HEK293T (cell line): ENCODE measurements at regions not wholly inside any gene's neighbourhood (a gene's known extent, or its start where the extent isn't known, plus 50 kb on each side); places are given as distances from the start of the nearest gene placed in this dataset.

ENCODE experiments used
- CTCF ChIA-PET: fragments of 350-600 bp; formaldehyde crosslinking; extraction: SDS; loops from one replicate; lab custom pipeline; 2021; ENCODE audit warnings: antibody characterized with exemption, inconsistent platforms; lab: Yijun Ruan, JAX
- POLR2A ChIA-PET: fragments of 350-600 bp; formaldehyde crosslinking; extraction: SDS; loops from one replicate; lab custom pipeline; 2020; ENCODE audit warnings: antibody characterized with exemption, inconsistent platforms; lab: Yijun Ruan, JAX
- DNase-seq: peaks from one replicate; pipeline ENCODE4 v3.0.0; 2012; ENCODE audit warnings: mixed read lengths; ENCODE audit errors: extremely low spot score
- ARNT ChIP-seq: fragments of 450-650 bp; IDR thresholded peaks from 2 replicates; pipeline ENCODE4 v1.6.1; 2017; ENCODE audit warnings: mild to moderate bottlenecking
- BHLHE40 ChIP-seq: fragments of 450-650 bp; IDR thresholded peaks from 2 replicates; pipeline ENCODE4 v1.6.1; 2016; ENCODE audit warnings: mild to moderate bottlenecking, moderate library complexity, borderline replicate concordance
- CTBP1 ChIP-seq: fragments of 450-650 bp; IDR thresholded peaks from 2 replicates; pipeline ENCODE4 v1.6.1; 2016; ENCODE audit warnings: borderline replicate concordance
- ELF4 ChIP-seq: fragments of 450-650 bp; IDR thresholded peaks from 2 replicates; pipeline ENCODE4 v1.6.1; 2017; ENCODE audit warnings: antibody characterized with exemption
- FOXA1 ChIP-seq: fragments of 450-650 bp; IDR thresholded peaks from 2 replicates; pipeline ENCODE4 v1.6.1; 2016; ENCODE audit warnings: mild to moderate bottlenecking
- FOXK2 ChIP-seq: fragments of 450-650 bp; IDR thresholded peaks from 2 replicates; pipeline ENCODE4 v1.6.1; 2016; ENCODE audit warnings: mild to moderate bottlenecking
- FOXM1 ChIP-seq: fragments of 450-650 bp; IDR thresholded peaks from 2 replicates; pipeline ENCODE4 v1.6.1; 2017; ENCODE audit warnings: mild to moderate bottlenecking, borderline replicate concordance
- HDGF ChIP-seq: fragments of 450-650 bp; IDR thresholded peaks from 2 replicates; pipeline ENCODE4 v1.6.1; 2017; ENCODE audit warnings: antibody characterized with exemption, borderline replicate concordance
- L3MBTL2 ChIP-seq: fragments of 450-650 bp; conservative IDR thresholded peaks from 2 replicates; pipeline ENCODE4 v1.6.1; 2016; ENCODE audit warnings: mild to moderate bottlenecking
- LEF1 ChIP-seq: fragments of 450-650 bp; IDR thresholded peaks from 2 replicates; pipeline ENCODE4 v1.6.1; 2017; ENCODE audit warnings: mild to moderate bottlenecking, borderline replicate concordance
- NFRKB ChIP-seq: fragments of 450-650 bp; IDR thresholded peaks from 2 replicates; pipeline ENCODE4 v1.6.1; 2016; ENCODE audit warnings: mild to moderate bottlenecking, moderate library complexity
- PKNOX1 ChIP-seq: fragments of 450-650 bp; IDR thresholded peaks from 2 replicates; pipeline ENCODE4 v1.6.1; 2016
- SP1 ChIP-seq: fragments of 450-650 bp; IDR thresholded peaks from 2 replicates; pipeline ENCODE4 v1.6.1; 2017
- SUZ12 ChIP-seq: fragments of 450-650 bp; IDR thresholded peaks from 2 replicates; pipeline ENCODE4 v1.6.1; 2016; ENCODE audit warnings: mild to moderate bottlenecking
- TARDBP ChIP-seq: fragments of 450-650 bp; IDR thresholded peaks from 2 replicates; pipeline ENCODE4 v1.6.1; 2016
- ZNF384 ChIP-seq: fragments of 450-650 bp; IDR thresholded peaks from 2 replicates; pipeline ENCODE4 v1.6.1; 2016

GRCh38 chr10:94143261-94143660 is 149.5 kb downstream of the PLCE1 start:
- no peak for DNase-seq
- TF ChIP-seq LEF1: no peak
- TF ChIP-seq FOXM1: no peak
- TF ChIP-seq SUZ12: no peak
- no peak for TF ChIP-seq PKNOX1
- no peak for TF ChIP-seq ELF4
- TF ChIP-seq HDGF: no peak
- no peak for TF ChIP-seq CTBP1
- TF ChIP-seq FOXK2: no peak
- TF ChIP-seq FOXA1: no peak
- TF ChIP-seq L3MBTL2: no peak
- no peak for TF ChIP-seq SP1
- no peak for TF ChIP-seq NFRKB
- no peak for TF ChIP-seq TARDBP
- TF ChIP-seq ARNT: no peak
- TF ChIP-seq BHLHE40: no peak
- no peak for TF ChIP-seq ZNF384
- ChIA-PET CTCF (no interaction called here), POLR2A (no interaction called here)

- TF ChIP-seq ELF4 (no peak), L3MBTL2 (no peak), ZNF384 (no peak), NFRKB (no peak), SP1 (no peak), CTBP1 (no peak), TARDBP (no peak), PKNOX1 (no peak), BHLHE40 (no peak), ARNT (no peak), FOXK2 (no peak), SUZ12 (no peak), FOXM1 (no peak), HDGF (no peak), FOXA1 (no peak), LEF1 (no peak)
- no peak for DNase-seq
- CTCF ChIA-PET: no interaction called here
- POLR2A ChIA-PET: no interaction called here
Observed at GRCh38 chr10:94146313-94146712, 152.6 kb downstream of the PLCE1 start.

GRCh38 chr10:94146746-94147145 is 153.0 kb downstream of the PLCE1 start:
- DNase-seq: no peak
- ChIA-PET POLR2A (no interaction called here), CTCF (no interaction called here)
- TF ChIP-seq BHLHE40 (no peak), PKNOX1 (no peak), ARNT (no peak), LEF1 (no peak), L3MBTL2 (no peak), FOXA1 (no peak), CTBP1 (no peak), NFRKB (no peak), HDGF (no peak), SUZ12 (no peak), ELF4 (no peak)

- no peak for TF ChIP-seq PKNOX1
- TF ChIP-seq L3MBTL2: no peak
- no peak for TF ChIP-seq FOXA1
- TF ChIP-seq ELF4: no peak
- no peak for TF ChIP-seq FOXM1
- TF ChIP-seq FOXK2: no peak
- TF ChIP-seq NFRKB: no peak
- TF ChIP-seq SP1: no peak
- TF ChIP-seq SUZ12: no peak
- no peak for TF ChIP-seq BHLHE40
- TF ChIP-seq HDGF: no peak
- no peak for TF ChIP-seq CTBP1
- TF ChIP-seq ZNF384: no peak
- TF ChIP-seq TARDBP: no peak
- no peak for TF ChIP-seq LEF1
- no peak for TF ChIP-seq ARNT
- CTCF ChIA-PET: no interaction called here
Observed at GRCh38 chr10:94149702-94150101, 156.0 kb downstream of the PLCE1 start.

GRCh38 chr10:94150541-94151184 is 156.9 kb downstream of the PLCE1 start:
- CTCF ChIA-PET: no interaction called here
- POLR2A ChIA-PET: no interaction called here
- DNase-seq: no peak
- TF ChIP-seq NFRKB (no peak), FOXK2 (no peak), ELF4 (no peak)

More at GRCh38 chr10:94149702-94150101, 156.0 kb downstream of the PLCE1 start:
- POLR2A ChIA-PET: no interaction called here
- DNase-seq: no peak
